Fibroblast of lung (primary cell): ENCODE measurements at regions not wholly inside any gene's neighbourhood (a gene's known extent, or its start where the extent isn't known, plus 50 kb on each side); places are given as distances from the start of the nearest gene placed in this dataset.
A peak's percentile ranks its signal among the peaks of the same experiment; 100 is the strongest.

Source experiments
- DNase-seq, 2 donors: peaks; one replicate each; pipeline versions ENCODE4 v3.0.0 to v3.0.0-alpha.2; 2010; ENCODE audit warnings: low read depth in 2 of 2
- H2AFZ ChIP-seq: 2 replicates; pipeline ENCODE4 v1.5.1; 2012; ENCODE audit warnings: low read length, control low read depth, inconsistent platforms
- H3K27ac ChIP-seq: 2 replicates; pipeline ENCODE4 v1.5.1; 2011; ENCODE audit warnings: low read length, control low read depth; ENCODE audit not compliant: insufficient read depth
- H3K27me3 ChIP-seq: 2 replicates; pipeline ENCODE4 v1.5.1; 2011; ENCODE audit warnings: mild to moderate bottlenecking, low read length; ENCODE audit not compliant: control insufficient read depth, insufficient read depth
- H3K36me3 ChIP-seq: 2 replicates; pipeline ENCODE4 v1.5.1; 2011; ENCODE audit warnings: low read length; ENCODE audit not compliant: control insufficient read depth, insufficient read depth
- H3K4me1 ChIP-seq: 2 replicates; pipeline ENCODE4 v1.5.1; 2011; ENCODE audit warnings: low read length; ENCODE audit not compliant: control insufficient read depth, insufficient read depth; ENCODE audit errors: extremely low read depth
- H3K4me2 ChIP-seq: 2 replicates; pipeline ENCODE4 v1.5.1; 2011; ENCODE audit warnings: low read length, control low read depth; ENCODE audit not compliant: insufficient read depth; ENCODE audit errors: extremely low read depth
- H3K4me3 ChIP-seq, 4 experiments: fragments of 200-600 bp in 1 of 4; sonication (generic) in 1 of 4; replicated peaks in 1 of 4; 2 replicates each; pipeline ENCODE4 v1.5.1; 2011 to 2016; ENCODE audit warnings: low read length in 4 of 4, low read depth in 3 of 4, mild to moderate bottlenecking in 3 of 4, control low read depth in 2 of 4, inconsistent platforms in 1 of 4, mixed read lengths in 1 of 4; ENCODE audit not compliant: insufficient read depth in 1 of 4; ENCODE audit errors: control extremely low read depth in 1 of 4
- H3K79me2 ChIP-seq: 2 replicates; pipeline ENCODE4 v1.5.1; 2012; ENCODE audit warnings: mild to moderate bottlenecking, low read length, inconsistent platforms; ENCODE audit not compliant: control insufficient read depth, insufficient read depth
- H3K9ac ChIP-seq: 2 replicates; pipeline ENCODE4 v1.5.1; 2011; ENCODE audit warnings: mild to moderate bottlenecking, low read length, control low read depth; ENCODE audit not compliant: insufficient read depth
- H3K9me3 ChIP-seq: 2 replicates; pipeline ENCODE4 v1.5.1; 2012; ENCODE audit warnings: low read depth, low read length; ENCODE audit not compliant: control insufficient read depth, insufficient read depth
- H4K20me1 ChIP-seq: 2 replicates; pipeline ENCODE4 v1.5.1; 2011; ENCODE audit warnings: low read length; ENCODE audit not compliant: control insufficient read depth, insufficient read depth; ENCODE audit errors: extremely low read depth
- EZH2 ChIP-seq: IDR thresholded peaks from 2 replicates; pipeline ENCODE4 v1.5.1; 2012; ENCODE audit warnings: low read length, control low read depth, mild to moderate bottlenecking; ENCODE audit errors: missing control alignments
- TF ChIP-seq, protein P1 (sequence below), 2 donors: IDR thresholded peaks in 1 of 2; conservative IDR thresholded peaks in 1 of 2; 1 replicate in 1 of 2; 2 replicates in 1 of 2; pipeline ENCODE4 v1.5.1; 2011 to 2012; ENCODE audit warnings: low read length in 2 of 2, control low read depth in 1 of 2, inconsistent platforms in 1 of 2, low read depth in 1 of 2, mild to moderate bottlenecking in 1 of 2

DNA sequence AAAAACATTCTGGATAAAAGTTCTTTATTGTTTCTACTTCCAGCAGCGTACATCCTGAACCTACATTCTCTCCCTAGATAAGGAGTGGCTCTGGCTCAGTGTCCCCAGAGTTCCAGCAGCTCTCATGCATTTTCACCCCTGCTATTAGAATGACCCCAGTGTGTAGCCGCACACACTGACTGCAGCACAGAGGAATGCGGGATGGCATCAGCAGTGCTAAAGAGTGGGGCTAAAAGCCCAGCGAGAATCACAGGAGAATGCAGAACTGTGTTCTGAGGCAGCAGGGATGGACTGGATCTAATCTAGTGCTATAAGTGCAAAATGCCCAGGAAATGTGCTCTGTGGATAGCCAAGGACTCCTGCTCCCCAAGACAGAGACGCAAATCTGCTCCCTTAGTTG, 66.4 kb upstream of the TJP1 start:
- no peak overlapping the region for H3K9ac ChIP-seq
- H3K79me2 ChIP-seq: no peaks in the 10 kb centered on the region
- H3K27ac ChIP-seq: no peak overlapping the region
- H3K36me3 ChIP-seq: no peaks in the 10 kb centered on the region
- peak overlapping the region; percentile 40 for H3K4me2 ChIP-seq
- no peak for TF ChIP-seq EZH2
- TF ChIP-seq, protein P1, sequence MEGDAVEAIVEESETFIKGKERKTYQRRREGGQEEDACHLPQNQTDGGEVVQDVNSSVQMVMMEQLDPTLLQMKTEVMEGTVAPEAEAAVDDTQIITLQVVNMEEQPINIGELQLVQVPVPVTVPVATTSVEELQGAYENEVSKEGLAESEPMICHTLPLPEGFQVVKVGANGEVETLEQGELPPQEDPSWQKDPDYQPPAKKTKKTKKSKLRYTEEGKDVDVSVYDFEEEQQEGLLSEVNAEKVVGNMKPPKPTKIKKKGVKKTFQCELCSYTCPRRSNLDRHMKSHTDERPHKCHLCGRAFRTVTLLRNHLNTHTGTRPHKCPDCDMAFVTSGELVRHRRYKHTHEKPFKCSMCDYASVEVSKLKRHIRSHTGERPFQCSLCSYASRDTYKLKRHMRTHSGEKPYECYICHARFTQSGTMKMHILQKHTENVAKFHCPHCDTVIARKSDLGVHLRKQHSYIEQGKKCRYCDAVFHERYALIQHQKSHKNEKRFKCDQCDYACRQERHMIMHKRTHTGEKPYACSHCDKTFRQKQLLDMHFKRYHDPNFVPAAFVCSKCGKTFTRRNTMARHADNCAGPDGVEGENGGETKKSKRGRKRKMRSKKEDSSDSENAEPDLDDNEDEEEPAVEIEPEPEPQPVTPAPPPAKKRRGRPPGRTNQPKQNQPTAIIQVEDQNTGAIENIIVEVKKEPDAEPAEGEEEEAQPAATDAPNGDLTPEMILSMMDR (conservative IDR thresholded peaks at IDR 0.05 in 1 of 2, IDR thresholded peaks at IDR 0.05 in 1 of 2; ENCODE audit: low read depth in 1 of 2, low read length in 2 of 2): no peak
- no peaks in the 10 kb centered on the region for H4K20me1 ChIP-seq
- H3K27me3 ChIP-seq: no peaks in the 10 kb centered on the region
- H2AFZ ChIP-seq: peak overlapping the region; percentile 17
- no peak overlapping the region for H3K4me3 ChIP-seq
- peak; percentile 80 to 86 for DNase-seq
- no peaks in the 10 kb centered on the region for H3K9me3 ChIP-seq
- H3K4me1 ChIP-seq: peaks cover 5% of the 10 kb centered on the region

DNA sequence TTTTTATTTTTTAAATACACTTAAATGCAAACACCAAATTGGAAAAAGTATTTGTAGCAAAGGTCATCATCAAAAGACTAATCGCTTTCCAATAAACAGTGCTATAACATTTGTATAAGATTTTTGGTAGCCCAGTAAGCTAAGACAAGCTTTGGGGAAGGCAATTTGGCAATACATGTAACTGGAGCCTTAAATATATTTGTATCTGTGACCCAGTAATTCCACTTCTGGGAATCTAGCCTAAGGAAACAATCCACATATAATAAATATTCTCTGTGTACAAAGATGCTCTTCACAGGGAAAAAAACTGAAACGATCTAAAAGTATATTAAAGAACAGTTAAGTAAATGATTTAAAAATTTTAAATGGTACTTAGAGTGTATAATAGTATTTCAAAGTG, 65.5 kb upstream of the TJP1 start:
- Histone ChIP-seq H3K4me3 (no peak overlapping the region), H3K9me3 (no peaks in the 10 kb centered on the region), H3K79me2 (no peaks in the 10 kb centered on the region), H4K20me1 (no peaks in the 10 kb centered on the region), H2AFZ (no peak overlapping the region), H3K27ac (no peak overlapping the region), H3K36me3 (no peaks in the 10 kb centered on the region), H3K4me2 (no peak overlapping the region), H3K4me1 (peaks cover 5% of the 10 kb centered on the region), H3K27me3 (no peaks in the 10 kb centered on the region), H3K9ac (no peak overlapping the region)
- DNase-seq: peak; percentile 36 to 90
- TF ChIP-seq, protein P1 (conservative IDR thresholded peaks at IDR 0.05 in 1 of 2, IDR thresholded peaks at IDR 0.05 in 1 of 2; ENCODE audit: low read depth in 1 of 2, low read length in 2 of 2): no peak
- TF ChIP-seq EZH2: no peak

DNA sequence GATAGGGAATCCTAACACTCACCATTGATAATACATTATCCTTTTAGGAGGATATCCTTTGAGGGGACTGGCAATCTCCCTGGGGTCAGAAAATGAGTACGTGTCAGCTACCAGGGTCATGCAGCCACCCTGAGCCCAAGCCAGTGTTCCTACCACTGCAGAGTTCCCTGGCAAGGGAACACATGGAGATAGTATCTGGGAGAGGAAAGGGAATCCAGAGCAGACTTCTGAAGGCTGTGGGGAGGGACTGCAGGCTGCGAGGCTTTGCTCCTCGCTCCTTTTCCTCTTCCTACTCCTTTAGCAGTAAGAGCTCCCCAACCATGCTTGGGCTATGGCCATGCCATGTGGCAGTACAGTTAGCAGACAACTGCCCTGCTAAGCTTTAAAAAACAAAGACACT, 62.9 kb upstream of the TJP1 start:
- TF ChIP-seq, protein P1 (conservative IDR thresholded peaks at IDR 0.05 in 1 of 2, IDR thresholded peaks at IDR 0.05 in 1 of 2; ENCODE audit: low read depth in 1 of 2, low read length in 2 of 2): no peak
- no peak for TF ChIP-seq EZH2
- Histone ChIP-seq H3K27me3 (no peaks in the 10 kb centered on the region), H3K36me3 (no peaks in the 10 kb centered on the region), H3K27ac (no peak overlapping the region), H2AFZ (no peak overlapping the region), H3K9ac (no peak overlapping the region), H3K4me2 (no peak overlapping the region), H3K4me1 (peaks cover 5% of the 10 kb centered on the region), H3K4me3 (no peak overlapping the region), H3K9me3 (no peaks in the 10 kb centered on the region), H3K79me2 (no peaks in the 10 kb centered on the region), H4K20me1 (no peaks in the 10 kb centered on the region)
- no peak for DNase-seq
